ENCODE measurements at regions not wholly inside any gene's neighbourhood (a gene's known extent, or its start where the extent isn't known, plus 50 kb on each side); places are given as distances from the start of the nearest gene placed in this dataset.

- Histone ChIP-seq H3K9me3 (no peaks in the 10 kb centered on the region), H3K36me3 (replicated peaks in 1 of 2; ENCODE audit: insufficient read depth in 1 of 2, low read depth in 2 of 2) (no peaks in the 10 kb centered on the region), H3K27ac (no peak overlapping the region), H3K4me1 (peaks cover 12% of the 10 kb centered on the region), H3K4me3 (no peak overlapping the region), H3K27me3 (no peaks in the 10 kb centered on the region)
- TF ChIP-seq, protein P1, sequence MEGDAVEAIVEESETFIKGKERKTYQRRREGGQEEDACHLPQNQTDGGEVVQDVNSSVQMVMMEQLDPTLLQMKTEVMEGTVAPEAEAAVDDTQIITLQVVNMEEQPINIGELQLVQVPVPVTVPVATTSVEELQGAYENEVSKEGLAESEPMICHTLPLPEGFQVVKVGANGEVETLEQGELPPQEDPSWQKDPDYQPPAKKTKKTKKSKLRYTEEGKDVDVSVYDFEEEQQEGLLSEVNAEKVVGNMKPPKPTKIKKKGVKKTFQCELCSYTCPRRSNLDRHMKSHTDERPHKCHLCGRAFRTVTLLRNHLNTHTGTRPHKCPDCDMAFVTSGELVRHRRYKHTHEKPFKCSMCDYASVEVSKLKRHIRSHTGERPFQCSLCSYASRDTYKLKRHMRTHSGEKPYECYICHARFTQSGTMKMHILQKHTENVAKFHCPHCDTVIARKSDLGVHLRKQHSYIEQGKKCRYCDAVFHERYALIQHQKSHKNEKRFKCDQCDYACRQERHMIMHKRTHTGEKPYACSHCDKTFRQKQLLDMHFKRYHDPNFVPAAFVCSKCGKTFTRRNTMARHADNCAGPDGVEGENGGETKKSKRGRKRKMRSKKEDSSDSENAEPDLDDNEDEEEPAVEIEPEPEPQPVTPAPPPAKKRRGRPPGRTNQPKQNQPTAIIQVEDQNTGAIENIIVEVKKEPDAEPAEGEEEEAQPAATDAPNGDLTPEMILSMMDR (IDR thresholded peaks at IDR 0.05), result peak in 5 of 7 experiments; percentile 11 to 41 (median 25)
- TF ChIP-seq POLR2A (IDR thresholded peaks at IDR 0.05), result no peak
- peak in 3 of 4 donors; percentile 19 to 45 (median 26) for DNase-seq
- 78 to 85% methylated on average over 17 of the region's 17 CpGs for WGBS, 2 donors
- ATAC-seq, result no peak
- intact Hi-C loops (cut with DNase I), result loop anchor here (10.0 kb wide), 1 partner anchor 56 kb away; the partner anchor contains the start of gene TENM2
These were observed 1260.8 kb upstream of the WWC1 start for GRCh38 chr5:167030500-167031120.

DNA sequence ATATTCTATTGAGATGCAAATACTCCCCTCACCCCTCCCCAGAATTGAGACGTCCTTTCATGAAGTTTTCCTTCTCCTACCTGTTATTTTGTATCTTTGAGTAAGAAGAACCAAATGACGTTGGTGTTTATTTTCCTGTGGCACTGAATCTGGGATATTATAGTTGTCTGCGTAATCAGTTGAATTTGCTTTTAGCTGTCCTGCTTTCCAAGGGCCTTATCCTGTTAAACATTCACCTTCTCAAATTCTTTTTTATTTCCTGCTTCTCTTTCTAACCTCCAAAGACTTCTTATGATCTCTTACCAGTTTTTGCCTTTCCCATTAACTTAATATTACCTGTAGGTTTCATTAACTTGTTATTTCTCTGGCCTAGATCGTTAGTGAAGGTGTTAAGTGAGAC, 1254.9 kb upstream of the WWC1 start:
- Histone ChIP-seq H3K4me3 (no peak overlapping the region), H3K27ac (peak overlapping the region in 2 of 4 donors; percentile 11 to 56), H3K27me3 (no peaks in the 10 kb centered on the region), H3K9me3 (no peaks in the 10 kb centered on the region), H3K4me1 (peaks cover 13% of the 10 kb centered on the region), H3K36me3 (replicated peaks in 1 of 2; ENCODE audit: insufficient read depth in 1 of 2, low read depth in 2 of 2) (no peaks in the 10 kb centered on the region)
- ATAC-seq, result peak; percentile 38
- DNase-seq, result no peak
- WGBS, 2 donors, result 28 to 30% methylated on average over 4 of the region's 4 CpGs
- intact Hi-C loops (cut with DNase I), result loop anchor here (10.0 kb wide), 1 partner anchor 62 kb away; the partner anchor contains the start of gene TENM2
- TF ChIP-seq, protein P1 (IDR thresholded peaks at IDR 0.05), result no peak

GRCh38 chr5:167049043-167049663, 1242.3 kb upstream of the WWC1 start:
- Histone ChIP-seq H3K27me3 (no peaks in the 10 kb centered on the region), H3K4me3 (no peak overlapping the region), H3K36me3 (replicated peaks in 1 of 2; ENCODE audit: insufficient read depth in 1 of 2, low read depth in 2 of 2) (no peaks in the 10 kb centered on the region), H3K27ac (no peak overlapping the region), H3K4me1 (peaks cover 13% of the 10 kb centered on the region), H3K9me3 (no peaks in the 10 kb centered on the region)
- TF ChIP-seq, protein P1 (IDR thresholded peaks at IDR 0.05), result peak; percentile 22 to 82 (median 70)
- TF ChIP-seq POLR2A (IDR thresholded peaks at IDR 0.05), result no peak
- DNase-seq, result peak; percentile 65 to 82 (median 73)
- intact Hi-C loops (cut with DNase I), result no loop called here
- WGBS, 2 donors, result 11 to 12% methylated on average over 7 of the region's 7 CpGs
- ATAC-seq, result peak; percentile 82

DNA sequence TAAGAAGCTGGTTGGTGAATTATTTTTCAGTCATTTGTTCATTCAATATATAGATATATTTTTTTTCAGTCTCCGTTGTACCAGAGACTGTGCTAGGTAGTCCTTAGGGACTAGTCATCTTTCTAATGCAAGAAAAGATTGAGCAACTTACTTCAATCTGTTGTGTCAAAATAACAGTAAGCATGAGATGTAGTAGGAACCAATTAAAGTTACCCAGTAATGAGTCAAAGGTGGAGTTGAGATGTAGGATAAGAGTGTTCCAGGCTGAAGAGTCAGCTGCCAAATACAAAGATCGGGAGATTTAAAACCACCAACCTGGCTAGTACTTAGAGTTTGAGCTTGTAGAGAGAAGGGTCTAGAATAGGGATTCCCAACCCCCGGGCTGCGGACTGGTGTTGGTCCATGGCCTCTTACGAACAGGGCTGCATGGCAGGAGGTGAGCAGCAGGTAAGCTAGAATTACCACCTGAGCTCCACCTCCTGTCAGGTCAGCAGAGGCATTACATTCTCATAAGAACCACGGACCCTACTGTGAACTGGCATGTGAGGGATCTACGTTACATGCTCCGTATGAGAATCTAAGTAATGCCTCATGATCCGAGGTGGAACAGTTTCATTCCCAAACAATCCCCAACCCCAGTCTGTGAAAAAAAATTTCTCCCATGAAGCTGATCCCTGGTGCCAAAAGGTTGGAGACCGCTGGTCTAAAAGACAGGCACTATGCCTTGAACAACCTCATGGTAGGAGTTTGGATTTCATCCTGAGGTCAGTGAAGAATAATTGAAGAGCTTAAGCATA, 1241.5 kb upstream of the WWC1 start:
- no peak overlapping the region for H3K27ac ChIP-seq
- H3K4me1 ChIP-seq, result peaks cover 13% of the 10 kb centered on the region
- H3K36me3 ChIP-seq (replicated peaks in 1 of 2; ENCODE audit: insufficient read depth in 1 of 2, low read depth in 2 of 2), result no peaks in the 10 kb centered on the region
- TF ChIP-seq, protein P1 (IDR thresholded peaks at IDR 0.05), result no peak
- TF ChIP-seq POLR2A (IDR thresholded peaks at IDR 0.05), result no peak
- intact Hi-C loops (cut with DNase I), result no loop called here
- no peaks in the 10 kb centered on the region for H3K9me3 ChIP-seq
- H3K4me3 ChIP-seq, result no peak overlapping the region
- H3K27me3 ChIP-seq, result no peaks in the 10 kb centered on the region
- ATAC-seq (no peak), DNase-seq (no peak)
- 67 to 92% methylated on average over 9 to 10 of the region's 10 CpGs for whole genome bisulfite sequencing, 2 donors
